Activated CD4-positive, alpha-beta memory T cell treated with anti-CD3 and anti-CD28 coated beads, Interleukin-2, amount 10 ng/mL, durations not matched to agents 7 days and 5 days (primary cell): ENCODE measurements at regions not wholly inside any gene's neighbourhood (a gene's known extent, or its start where the extent isn't known, plus 50 kb on each side); places are given as distances from the start of the nearest gene placed in this dataset.
"Not testable (repeated sequence)": the region's sequence is repeated elsewhere in the genome, so short reads cannot be mapped to it uniquely, and the experiment has no call there.

Source experiments
- CTCF ChIA-PET: fragments of 350-600 bp; sonication (Branson Sonifier 250); formaldehyde crosslinking; loops from one replicate; lab custom pipeline; 2021; ENCODE audit warnings: antibody characterized with exemption, inconsistent platforms; lab: Charles Lee
- POLR2A ChIA-PET: fragments of 350-600 bp; sonication (Branson Sonifier 250); formaldehyde crosslinking; loops from one replicate; lab custom pipeline; 2021; ENCODE audit warnings: antibody characterized with exemption; lab: Charles Lee
- DNase-seq: peaks from one replicate; pipeline ENCODE4 v3.0.0-alpha.2; 2020
- H3K27ac Mint-ChIP-seq: one replicate; pipeline ENCODE4 v1.8.0; 2021; ENCODE audit warnings: mild to moderate bottlenecking, mixed read lengths
- H3K27me3 Mint-ChIP-seq: one replicate; pipeline ENCODE4 v1.8.0; 2021; ENCODE audit warnings: mixed read lengths
- H3K36me3 Mint-ChIP-seq: one replicate; pipeline ENCODE4 v1.8.0; 2021; ENCODE audit warnings: low read depth, mixed read lengths
- H3K4me1 Mint-ChIP-seq: one replicate; pipeline ENCODE4 v1.8.0; 2021; ENCODE audit warnings: mixed read lengths
- H3K4me3 Mint-ChIP-seq: one replicate; pipeline ENCODE4 v1.8.0; 2021; ENCODE audit warnings: mild to moderate bottlenecking, mixed read lengths
- H3K9me3 Mint-ChIP-seq: one replicate; pipeline ENCODE4 v1.8.0; 2021; ENCODE audit warnings: mixed read lengths

DNA sequence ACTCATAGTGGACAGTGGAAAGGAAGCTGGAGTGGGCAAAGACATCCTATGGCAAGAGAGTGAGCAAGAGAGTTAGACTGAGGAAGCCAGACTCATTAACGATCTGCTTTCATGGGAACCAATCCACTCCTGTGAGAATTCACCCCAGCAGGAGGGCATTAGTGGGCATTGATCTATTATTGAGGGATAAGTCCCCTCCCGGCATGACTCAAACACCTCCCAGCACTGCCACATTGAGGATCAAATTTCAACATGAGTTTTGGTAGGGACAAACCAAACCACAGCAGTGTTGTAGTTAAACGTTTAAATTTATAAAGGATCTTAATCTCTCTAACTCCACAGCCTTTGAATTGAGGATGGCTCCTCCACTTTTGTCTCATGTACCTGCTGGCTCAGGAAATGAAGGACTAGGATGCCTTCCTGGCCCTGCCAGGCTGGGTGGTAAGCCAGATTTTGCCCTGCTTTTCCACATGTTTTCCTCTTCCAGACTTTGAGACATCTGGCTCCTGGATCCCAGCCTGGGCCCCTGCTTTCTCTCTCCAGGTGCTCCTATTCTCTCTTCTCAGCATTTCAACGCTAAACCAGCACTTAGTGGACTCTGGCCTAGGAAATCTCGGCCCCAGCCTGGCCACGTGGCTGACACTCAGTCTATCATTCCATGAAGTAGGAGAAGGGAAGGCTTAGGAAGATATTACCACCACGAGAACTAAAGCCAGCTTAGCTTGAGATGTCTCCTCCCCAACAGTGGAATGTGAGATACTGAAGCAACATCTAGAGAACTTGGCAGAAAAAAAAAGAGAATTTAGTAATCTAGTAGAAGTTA, 96.5 kb upstream of the PIP4K2A start:
- Mint-ChIP-seq H3K36me3 (no peaks in the 10 kb centered on the region), H3K4me1 (no peaks in the 10 kb centered on the region), H3K9me3 (no peaks in the 10 kb centered on the region), H3K27me3 (peaks cover 1% of the 10 kb centered on the region), H3K4me3 (no peak overlapping the region), H3K27ac (no peak overlapping the region)
- ChIA-PET POLR2A (no interaction called here), CTCF (no interaction called here)
- DNase-seq: no peak

DNA sequence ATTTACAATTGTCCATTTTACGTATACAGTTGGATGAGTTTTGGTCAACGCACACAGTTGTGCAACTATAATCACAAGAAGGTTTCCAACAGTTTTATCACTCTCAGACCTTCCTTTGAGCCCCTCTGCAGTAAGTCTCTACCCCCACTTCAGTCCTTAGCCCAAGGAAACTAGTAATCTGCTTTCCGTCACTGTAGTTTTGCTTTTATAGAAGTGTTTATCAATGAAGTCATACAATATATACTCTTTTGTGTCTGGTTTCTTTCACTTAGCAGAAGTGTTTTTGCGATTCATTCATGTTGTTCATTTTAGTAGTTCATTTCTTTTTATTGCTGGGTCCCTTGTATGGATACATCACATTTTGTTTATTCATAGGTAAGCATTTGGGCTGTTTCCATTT, 92.9 kb upstream of the PIP4K2A start:
- Mint-ChIP-seq H3K4me1 (no peaks in the 10 kb centered on the region), H3K9me3 (no peaks in the 10 kb centered on the region), H3K27ac (no peak overlapping the region), H3K4me3 (no peak overlapping the region), H3K36me3 (no peaks in the 10 kb centered on the region), H3K27me3 (peaks cover 4% of the 10 kb centered on the region)
- DNase-seq: no peak
- ChIA-PET CTCF (interaction anchor here (0.5 kb wide), 1 partner anchor 65 kb away, joined by 4 read pairs; no protein-coding TSS in a partner anchor), POLR2A (no interaction called here)

DNA sequence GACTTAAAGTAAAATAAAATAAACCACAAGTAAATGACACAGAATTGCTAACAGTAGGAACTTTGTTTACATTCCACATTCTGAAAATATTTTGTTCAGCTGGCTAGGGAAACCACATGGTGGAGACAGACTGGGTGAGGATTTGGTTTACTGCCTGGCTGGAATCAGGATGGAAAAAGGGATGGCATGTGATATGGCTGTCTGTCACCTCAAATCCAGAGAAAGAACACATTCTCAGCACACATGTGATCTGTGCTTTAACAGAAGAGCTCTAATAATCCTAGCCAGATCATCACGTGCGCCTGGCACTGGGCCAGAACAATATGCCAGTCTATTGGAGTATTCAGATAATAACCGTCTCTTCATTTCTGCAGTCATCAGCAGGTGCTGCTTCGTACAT, 90.9 kb upstream of the PIP4K2A start:
- DNase-seq: no peak
- Mint-ChIP-seq H3K36me3 (no peaks in the 10 kb centered on the region), H3K4me1 (no peaks in the 10 kb centered on the region), H3K27me3 (peaks cover 4% of the 10 kb centered on the region), H3K9me3 (no peaks in the 10 kb centered on the region), H3K4me3 (no peak overlapping the region), H3K27ac (no peak overlapping the region)
- ChIA-PET POLR2A (no interaction called here), CTCF (no interaction called here)

DNA sequence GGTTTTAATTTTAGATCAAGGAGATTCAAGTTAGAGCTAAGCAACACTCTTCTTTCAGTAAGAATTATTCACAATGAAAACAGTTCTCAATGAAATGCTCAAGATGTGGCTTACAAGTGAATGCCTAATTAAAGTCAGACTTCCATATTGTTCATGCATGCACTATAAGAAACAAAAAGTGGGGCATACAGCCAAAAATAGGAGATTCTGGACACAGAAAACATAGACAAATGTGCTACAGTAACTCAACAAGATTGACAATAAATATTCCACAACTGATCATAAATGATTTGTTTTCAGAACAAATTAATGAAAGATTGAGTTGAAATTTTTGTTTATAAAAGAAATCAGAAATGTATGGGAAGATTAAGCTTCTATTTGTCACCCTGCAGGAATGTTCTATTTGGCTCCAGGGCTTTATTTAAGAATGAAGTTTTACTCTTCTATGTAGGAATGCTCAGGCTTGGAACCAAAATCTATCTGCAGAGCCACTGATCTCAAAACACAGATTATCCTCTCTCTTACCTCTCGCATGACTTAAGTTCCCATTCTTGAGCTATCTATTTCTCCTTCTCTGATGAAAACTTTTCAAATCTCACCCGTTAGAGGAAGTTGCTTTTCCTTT, 89.0 kb upstream of the PIP4K2A start:
- Mint-ChIP-seq H3K27me3 (peaks cover 4% of the 10 kb centered on the region), H3K36me3 (peaks cover 2% of the 10 kb centered on the region), H3K4me3 (no peak overlapping the region), H3K9me3 (no peaks in the 10 kb centered on the region), H3K4me1 (no peaks in the 10 kb centered on the region), H3K27ac (no peak overlapping the region)
- no peak for DNase-seq
- POLR2A ChIA-PET: no interaction called here
- CTCF ChIA-PET: no interaction called here

DNA sequence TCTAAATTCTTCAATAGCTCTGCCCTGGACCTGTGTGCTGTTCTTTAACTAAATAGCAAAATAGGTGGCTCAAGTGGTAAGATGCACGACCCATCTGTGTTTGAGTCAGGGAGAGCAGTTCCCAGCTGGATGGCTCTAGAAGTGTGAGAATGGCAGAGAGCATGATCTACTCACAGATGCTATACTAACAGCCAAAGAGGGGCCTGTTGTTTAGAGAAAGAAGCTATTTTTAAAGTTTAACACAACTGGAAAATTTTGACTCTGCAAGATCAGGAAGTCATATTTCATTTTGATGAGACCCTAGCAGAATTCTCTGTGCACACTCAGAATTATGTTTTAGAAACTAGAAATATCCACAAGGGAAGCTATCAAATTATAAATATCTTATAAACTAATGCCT, 87.4 kb upstream of the PIP4K2A start:
- no peak overlapping the region for H3K27ac Mint-ChIP-seq

DNA sequence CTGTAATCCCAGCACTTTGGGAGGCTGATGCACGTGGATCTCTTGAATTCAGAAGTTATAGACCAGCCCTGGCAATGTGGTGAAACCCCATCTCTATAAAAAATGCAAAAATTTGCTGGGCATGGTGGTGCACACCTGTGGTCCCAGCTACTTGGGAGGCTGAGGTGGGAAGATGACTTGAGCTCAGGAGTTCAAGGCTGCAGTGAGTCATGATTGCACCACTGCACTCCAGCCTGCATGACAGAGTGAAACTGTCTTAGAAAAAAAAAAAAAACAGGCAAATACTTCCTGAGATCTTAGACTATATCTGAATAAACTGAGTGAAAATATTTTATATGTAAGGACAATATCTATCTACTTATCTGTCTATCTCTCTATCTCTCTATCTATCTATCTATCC, 83.4 kb upstream of the PIP4K2A start:
- H3K36me3 Mint-ChIP-seq, H3K27me3 Mint-ChIP-seq, H3K9me3 Mint-ChIP-seq, H3K4me1 Mint-ChIP-seq, H3K27ac Mint-ChIP-seq, POLR2A ChIA-PET, CTCF ChIA-PET, H3K4me3 Mint-ChIP-seq, DNase-seq: not testable (repeated sequence)

More for the DNA sequence above, 87.4 kb upstream of the PIP4K2A start:
- Mint-ChIP-seq H3K27me3 (peaks cover 4% of the 10 kb centered on the region), H3K4me1 (no peaks in the 10 kb centered on the region), H3K36me3 (peaks cover 2% of the 10 kb centered on the region), H3K9me3 (no peaks in the 10 kb centered on the region), H3K4me3 (no peak overlapping the region)
- POLR2A ChIA-PET: no interaction called here
- CTCF ChIA-PET: no interaction called here
- DNase-seq: no peak

DNA sequence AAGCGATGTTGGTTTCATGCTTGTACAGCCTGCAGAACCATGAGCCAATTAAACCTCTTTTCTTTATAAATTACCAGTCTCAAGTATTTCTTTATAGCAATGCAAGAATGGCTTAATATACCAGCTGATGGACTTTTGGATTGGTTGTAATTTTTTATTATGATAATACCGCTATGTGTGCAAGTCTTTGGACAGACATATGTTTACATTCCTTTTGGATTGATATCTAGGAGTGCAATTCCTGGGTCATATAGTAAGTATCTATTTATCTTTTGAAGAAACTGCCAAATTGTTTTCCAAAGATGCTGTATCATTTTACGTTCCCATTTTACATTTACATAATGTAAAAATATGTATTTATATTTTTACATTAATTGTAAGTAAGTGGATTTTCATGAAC, 81.2 kb upstream of the PIP4K2A start:
- DNase-seq: no peak
- ChIA-PET CTCF (no interaction called here), POLR2A (no interaction called here)
- Mint-ChIP-seq H3K27ac (no peak overlapping the region), H3K4me3 (no peak overlapping the region), H3K4me1 (no peaks in the 10 kb centered on the region), H3K36me3 (peaks cover 2% of the 10 kb centered on the region), H3K9me3 (no peaks in the 10 kb centered on the region), H3K27me3 (peaks cover 5% of the 10 kb centered on the region)

DNA sequence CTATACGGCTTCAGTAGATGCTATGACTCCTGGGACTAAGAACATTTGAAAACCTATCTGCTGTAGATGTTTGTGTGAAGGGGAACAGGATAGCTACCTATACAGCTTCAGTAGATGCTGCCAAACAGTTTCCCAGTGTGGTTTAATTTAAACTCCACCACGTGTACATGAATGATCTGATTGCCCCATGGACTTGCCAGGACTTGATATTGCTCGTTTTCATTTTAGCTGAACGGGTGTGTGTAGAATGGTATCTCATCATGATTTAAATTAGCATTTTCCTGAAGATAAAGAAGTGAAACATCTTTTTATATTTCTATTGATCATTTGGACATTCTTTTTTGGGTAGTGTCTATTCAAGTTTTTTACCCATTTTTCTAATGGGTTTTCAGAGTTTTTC, 77.8 kb upstream of the PIP4K2A start:
- CTCF ChIA-PET: no interaction called here
- no peak for DNase-seq
- Mint-ChIP-seq H3K27me3 (peaks cover 5% of the 10 kb centered on the region), H3K4me1 (no peaks in the 10 kb centered on the region), H3K36me3 (no peaks in the 10 kb centered on the region), H3K27ac (no peak overlapping the region), H3K4me3 (no peak overlapping the region), H3K9me3 (no peaks in the 10 kb centered on the region)
- POLR2A ChIA-PET: no interaction called here

DNA sequence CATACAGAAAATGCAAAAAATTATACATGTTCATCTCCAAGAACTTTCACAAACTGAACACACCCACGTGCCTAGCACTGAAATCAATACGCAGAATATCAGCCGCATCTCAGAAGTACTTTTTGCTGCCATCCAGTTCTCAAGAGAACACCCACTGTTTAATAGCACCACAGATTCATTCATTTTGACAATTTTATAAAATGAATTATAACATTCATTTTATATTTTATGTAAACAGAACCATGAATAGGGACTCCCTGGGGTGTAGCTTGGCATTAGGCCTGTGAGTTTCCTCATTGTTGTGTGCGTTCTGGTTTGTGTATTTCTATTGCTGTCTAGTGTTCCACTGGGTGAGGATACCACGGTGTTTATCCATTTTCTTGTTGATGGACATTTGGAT, 77.3 kb upstream of the PIP4K2A start:
- no peaks in the 10 kb centered on the region for H3K36me3 Mint-ChIP-seq
- H3K4me1 Mint-ChIP-seq: no peaks in the 10 kb centered on the region
- no peak overlapping the region for H3K4me3 Mint-ChIP-seq
- H3K9me3 Mint-ChIP-seq: no peaks in the 10 kb centered on the region
- no peak for DNase-seq
- H3K27me3 Mint-ChIP-seq: peaks cover 5% of the 10 kb centered on the region
- ChIA-PET POLR2A (no interaction called here), CTCF (no interaction called here)
- no peak overlapping the region for H3K27ac Mint-ChIP-seq

DNA sequence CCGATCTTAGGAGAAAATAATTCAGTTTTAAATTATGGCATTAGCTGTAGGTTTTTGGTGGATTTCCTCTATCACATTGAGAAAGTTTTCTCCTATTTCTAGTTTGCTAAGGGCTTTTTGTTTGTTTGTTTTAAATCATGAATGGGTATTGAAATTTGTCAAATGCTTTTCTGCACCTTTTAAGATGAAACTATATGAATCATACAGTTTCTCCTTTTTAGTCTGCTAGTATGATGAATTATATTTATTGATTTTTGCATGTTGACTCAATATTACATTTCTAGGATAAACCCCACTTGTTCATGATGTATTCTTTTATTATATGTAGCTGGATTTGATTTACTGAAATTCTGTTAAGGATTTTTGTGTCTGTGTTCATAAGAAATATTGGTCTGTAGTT, 70.3 kb upstream of the PIP4K2A start:
- H3K36me3 Mint-ChIP-seq: no peaks in the 10 kb centered on the region
- no peak overlapping the region for H3K4me3 Mint-ChIP-seq
- no peak for DNase-seq
- H3K4me1 Mint-ChIP-seq: no peaks in the 10 kb centered on the region
- no peak overlapping the region for H3K27ac Mint-ChIP-seq
- ChIA-PET CTCF (interaction anchor here (0.6 kb wide), 1 partner anchor 180 kb away, joined by 4 read pairs; no protein-coding TSS in a partner anchor), POLR2A (no interaction called here)
- peaks cover 2% of the 10 kb centered on the region for H3K27me3 Mint-ChIP-seq
- H3K9me3 Mint-ChIP-seq: no peaks in the 10 kb centered on the region

DNA sequence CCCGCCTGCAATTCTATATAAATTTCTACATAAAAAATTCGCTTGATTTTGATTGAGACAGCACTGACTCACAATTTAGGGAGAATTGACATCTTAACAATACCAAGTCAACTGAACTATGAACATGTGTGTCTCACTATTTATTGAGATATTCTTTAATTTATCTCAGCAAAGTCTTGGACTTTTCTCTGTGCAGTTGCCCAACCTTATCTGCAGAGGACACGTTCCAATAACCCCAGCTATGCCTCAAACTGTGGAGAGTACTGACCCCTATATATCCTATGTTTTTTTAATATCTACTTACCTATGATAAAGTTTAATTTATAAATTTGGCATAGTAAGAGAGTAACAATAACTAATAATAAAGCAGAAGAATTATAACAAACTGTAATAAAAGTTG, 69.4 kb upstream of the PIP4K2A start:
- DNase-seq: no peak
- H3K27me3 Mint-ChIP-seq: peaks cover 2% of the 10 kb centered on the region
- POLR2A ChIA-PET: no interaction called here
- no peaks in the 10 kb centered on the region for H3K9me3 Mint-ChIP-seq
- H3K36me3 Mint-ChIP-seq: no peaks in the 10 kb centered on the region
- no peak overlapping the region for H3K4me3 Mint-ChIP-seq
- no peak overlapping the region for H3K27ac Mint-ChIP-seq
- H3K4me1 Mint-ChIP-seq: no peaks in the 10 kb centered on the region
- CTCF ChIA-PET: no interaction called here

DNA sequence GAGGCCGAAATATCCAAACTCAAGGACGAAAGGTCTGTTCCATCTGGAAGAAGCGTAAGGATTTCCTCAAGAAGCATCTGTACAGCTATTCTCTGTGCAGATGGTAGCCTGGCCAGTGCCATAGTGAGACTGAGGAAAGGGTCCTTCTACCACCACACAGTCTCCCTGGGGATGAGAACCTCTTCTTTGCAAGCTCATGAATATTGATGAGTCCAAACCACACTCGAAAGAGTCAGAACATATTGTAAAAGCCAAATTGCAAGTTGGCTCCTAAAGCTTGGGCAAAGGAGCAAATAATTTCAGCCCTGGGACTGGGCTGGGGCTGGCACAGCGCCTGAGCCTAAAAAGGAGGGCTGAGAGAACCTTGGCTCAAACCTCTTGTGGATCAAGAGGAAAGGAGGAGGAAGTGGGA, 66.1 kb upstream of the PIP4K2A start:
- ChIA-PET POLR2A (no interaction called here), CTCF (no interaction called here)
- peaks cover 2% of the 10 kb centered on the region for H3K36me3 Mint-ChIP-seq

DNA sequence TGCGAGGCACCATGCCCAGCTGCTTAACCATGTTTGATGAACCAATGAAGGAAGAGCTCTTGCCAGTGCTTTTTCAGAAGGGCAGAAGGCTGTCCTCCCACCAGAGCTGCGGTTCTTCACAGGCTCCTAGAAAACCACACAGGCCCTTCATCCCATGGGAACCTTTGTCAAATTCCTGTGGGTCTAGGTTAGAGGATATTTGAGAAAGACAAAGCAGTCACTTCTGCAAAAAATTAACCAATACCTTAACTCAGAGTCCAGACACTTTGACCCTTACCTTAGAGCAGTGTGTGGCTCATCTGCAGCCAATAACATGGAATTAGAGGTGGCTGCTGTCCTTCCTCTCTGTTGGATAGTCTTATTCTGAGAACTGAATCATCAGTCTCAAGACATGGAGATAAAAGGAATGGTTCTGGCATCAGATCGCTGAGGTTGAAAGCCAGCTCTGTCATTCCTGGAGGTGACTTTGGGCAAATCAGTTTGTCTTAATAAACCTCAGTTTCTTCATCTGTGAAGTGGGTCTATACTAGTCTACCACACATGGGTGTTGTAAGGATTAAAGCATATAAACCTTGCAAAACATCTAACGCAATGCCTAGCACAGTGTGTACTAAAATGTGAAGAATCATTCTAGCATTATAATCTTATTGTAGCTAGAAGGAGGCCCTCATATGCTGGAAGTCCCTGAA, 65.1 kb upstream of the PIP4K2A start:
- Mint-ChIP-seq H3K4me1 (no peaks in the 10 kb centered on the region), H3K27me3 (no peaks in the 10 kb centered on the region), H3K36me3 (peaks cover 2% of the 10 kb centered on the region), H3K4me3 (no peak overlapping the region), H3K9me3 (peaks cover 9% of the 10 kb centered on the region), H3K27ac (no peak overlapping the region)
- no peak for DNase-seq
- ChIA-PET POLR2A (no interaction called here), CTCF (no interaction called here)

More for the DNA sequence above, 66.1 kb upstream of the PIP4K2A start:
- no peaks in the 10 kb centered on the region for H3K4me1 Mint-ChIP-seq
- H3K27ac Mint-ChIP-seq: no peak overlapping the region
- no peak for DNase-seq
- H3K27me3 Mint-ChIP-seq: no peaks in the 10 kb centered on the region
- H3K9me3 Mint-ChIP-seq: peaks cover 9% of the 10 kb centered on the region
- no peak overlapping the region for H3K4me3 Mint-ChIP-seq
